SK-N-MC (cell line): ENCODE measurements at regions not wholly inside any gene's neighbourhood (a gene's known extent, or its start where the extent isn't known, plus 50 kb on each side); places are given as distances from the start of the nearest gene placed in this dataset.

Source experiments
- EZH2 ChIP-seq: fragments of 200-600 bp; sonication (generic); IDR thresholded peaks from one replicate; pipeline ENCODE4 v1.6.1; 2017; ENCODE audit warnings: antibody characterized with exemption
- POLR2AphosphoS5 ChIP-seq: IDR thresholded peaks from 2 replicates; pipeline ENCODE4 v1.6.1; 2012; ENCODE audit warnings: mild to moderate bottlenecking, low read depth, low read length, borderline replicate concordance

DNA sequence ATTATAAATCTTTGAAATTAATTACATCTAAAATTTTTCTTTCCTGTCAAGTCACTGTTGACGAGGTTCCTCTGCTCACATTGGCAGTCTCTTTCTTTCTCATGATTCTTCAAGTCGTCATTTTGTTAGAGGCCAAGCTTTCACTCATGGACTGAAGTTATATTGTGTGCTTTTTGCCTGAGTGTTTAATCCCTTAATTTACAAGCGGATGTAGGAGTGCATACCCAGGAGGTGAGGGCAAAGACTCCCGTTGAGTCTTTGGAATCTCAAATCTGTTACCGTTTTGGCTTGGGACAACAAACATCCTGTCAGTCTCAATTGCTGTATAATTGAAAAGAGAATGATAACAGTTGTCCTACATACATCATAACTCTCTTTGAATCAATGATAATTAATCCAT lies 345.0 kb downstream of the TRIML1 start:
- TF ChIP-seq POLR2AphosphoS5 (no peak), EZH2 (no peak)
